Karpas-422 (cell line): ENCODE measurements at regions not wholly inside any gene's neighbourhood (a gene's known extent, or its start where the extent isn't known, plus 50 kb on each side); places are given as distances from the start of the nearest gene placed in this dataset.

Experiments
- DNase-seq: peaks from one replicate; pipeline ENCODE4 v3.0.0-alpha.2; 2015
- H2AFZ ChIP-seq: fragments of 200-600 bp; sonication (generic); 2 replicates; pipeline ENCODE4 v1.6.1; 2014; ENCODE audit warnings: antibody characterized with exemption, low read length, mixed read lengths
- H3K27ac ChIP-seq: fragments of 200-600 bp; sonication (generic); 2 replicates; pipeline ENCODE4 v1.5.1; 2014; ENCODE audit warnings: mild to moderate bottlenecking, low read length, moderate library complexity
- H3K27me3 ChIP-seq: fragments of 200-600 bp; sonication (generic); 2 replicates; pipeline ENCODE4 v1.6.1; 2014; ENCODE audit warnings: low read length, mixed read lengths
- H3K36me3 ChIP-seq: fragments of 200-600 bp; sonication (generic); 2 replicates; pipeline ENCODE4 v1.6.1; 2014; ENCODE audit warnings: low read length, mixed read lengths; ENCODE audit not compliant: insufficient read depth
- H3K4me1 ChIP-seq: fragments of 200-600 bp; sonication (generic); 2 replicates; pipeline ENCODE4 v1.6.1; 2014; ENCODE audit warnings: mild to moderate bottlenecking, low read length, mixed read lengths
- H3K4me2 ChIP-seq: fragments of 200-600 bp; sonication (generic); 2 replicates; pipeline ENCODE4 v1.6.1; 2014; ENCODE audit warnings: low read length, low read depth, mild to moderate bottlenecking; ENCODE audit not compliant: poor library complexity, severe bottlenecking
- H3K4me3 ChIP-seq: fragments of 200-600 bp; sonication (generic); 2 replicates; pipeline ENCODE4 v1.5.1; 2014; ENCODE audit warnings: mild to moderate bottlenecking, antibody characterized with exemption, low read length, mixed read lengths
- H3K79me2 ChIP-seq: fragments of 200-600 bp; sonication (generic); 2 replicates; pipeline ENCODE4 v1.6.1; 2014; ENCODE audit warnings: mild to moderate bottlenecking, low read length, mixed read lengths
- H3K9ac ChIP-seq: fragments of 200-600 bp; sonication (generic); 2 replicates; pipeline ENCODE4 v1.6.0; 2014; ENCODE audit warnings: low read length
- H3K9me2 ChIP-seq: fragments of 200-600 bp; sonication (generic), shearing (Covaris generic); replicated peaks from 2 replicates; pipeline ENCODE4 v1.6.0; 2014; ENCODE audit warnings: mild to moderate bottlenecking, low read length, moderate library complexity; ENCODE audit not compliant: insufficient read depth
- H3K9me3 ChIP-seq: fragments of 300-700, 200-600 bp; sonication (generic); 2 replicates; pipeline ENCODE4 v1.6.1; 2014; ENCODE audit warnings: low read length, mixed read lengths
- H4K20me1 ChIP-seq: fragments of 200-600 bp; sonication (generic); 2 replicates; pipeline ENCODE4 v1.6.1; 2014; ENCODE audit warnings: mild to moderate bottlenecking, antibody characterized with exemption, low read length, low read depth; ENCODE audit not compliant: insufficient read depth

- Histone ChIP-seq H3K9me3 (no peaks in the 10 kb centered on the region), H3K27ac (no peak overlapping the region), H3K4me1 (no peaks in the 10 kb centered on the region), H3K79me2 (no peaks in the 10 kb centered on the region), H2AFZ (no peak overlapping the region), H3K9me2 (no peaks in the 10 kb centered on the region), H3K4me3 (no peak overlapping the region), H3K4me2 (no peak overlapping the region), H3K36me3 (no peaks in the 10 kb centered on the region), H3K9ac (no peak overlapping the region), H3K27me3 (no peaks in the 10 kb centered on the region), H4K20me1 (no peaks in the 10 kb centered on the region)
- no peak for DNase-seq
These were observed 177.3 kb downstream of the URI1 start for GRCh38 chr19:30119180-30119908.

GRCh38 chr19:30120860-30121484, 178.9 kb downstream of the URI1 start:
- Histone ChIP-seq H3K27ac (no peak overlapping the region), H3K4me1 (no peaks in the 10 kb centered on the region), H3K9me3 (no peaks in the 10 kb centered on the region), H3K9ac (no peak overlapping the region), H4K20me1 (no peaks in the 10 kb centered on the region), H2AFZ (no peak overlapping the region), H3K36me3 (no peaks in the 10 kb centered on the region), H3K4me2 (no peak overlapping the region), H3K79me2 (no peaks in the 10 kb centered on the region), H3K27me3 (no peaks in the 10 kb centered on the region), H3K4me3 (no peak overlapping the region), H3K9me2 (no peaks in the 10 kb centered on the region)
- DNase-seq = no peak

GRCh38 chr19:30122431-30122830, 180.4 kb downstream of the URI1 start:
- no peaks in the 10 kb centered on the region for H3K27me3 ChIP-seq
- no peaks in the 10 kb centered on the region for H4K20me1 ChIP-seq
- no peaks in the 10 kb centered on the region for H3K79me2 ChIP-seq
- no peak overlapping the region for H3K4me2 ChIP-seq
- no peak overlapping the region for H3K27ac ChIP-seq
- H3K4me3 ChIP-seq = no peak overlapping the region
- no peak overlapping the region for H3K9ac ChIP-seq
- H3K4me1 ChIP-seq = peaks cover 5% of the 10 kb centered on the region
- H3K36me3 ChIP-seq = no peaks in the 10 kb centered on the region
- H3K9me3 ChIP-seq = no peaks in the 10 kb centered on the region
- H3K9me2 ChIP-seq = no peaks in the 10 kb centered on the region
- no peak overlapping the region for H2AFZ ChIP-seq
- no peak for DNase-seq

- peaks cover 5% of the 10 kb centered on the region for H3K4me1 ChIP-seq
- H4K20me1 ChIP-seq = no peaks in the 10 kb centered on the region
- no peaks in the 10 kb centered on the region for H3K9me2 ChIP-seq
- DNase-seq = no peak
- H3K79me2 ChIP-seq = no peaks in the 10 kb centered on the region
- no peaks in the 10 kb centered on the region for H3K27me3 ChIP-seq
- H3K4me3 ChIP-seq = no peak overlapping the region
- H3K9me3 ChIP-seq = no peaks in the 10 kb centered on the region
- no peak overlapping the region for H3K9ac ChIP-seq
- H3K4me2 ChIP-seq = no peak overlapping the region
- H2AFZ ChIP-seq = no peak overlapping the region
- H3K36me3 ChIP-seq = no peaks in the 10 kb centered on the region
- H3K27ac ChIP-seq = no peak overlapping the region
These were observed 181.1 kb downstream of the URI1 start for GRCh38 chr19:30123119-30123518.

GRCh38 chr19:30123611-30124010, 181.6 kb downstream of the URI1 start:
- Histone ChIP-seq H3K27ac (no peak overlapping the region), H3K79me2 (no peaks in the 10 kb centered on the region), H3K9me2 (no peaks in the 10 kb centered on the region), H2AFZ (no peak overlapping the region), H3K9ac (no peak overlapping the region), H4K20me1 (no peaks in the 10 kb centered on the region), H3K4me1 (peaks cover 5% of the 10 kb centered on the region), H3K27me3 (no peaks in the 10 kb centered on the region), H3K9me3 (no peaks in the 10 kb centered on the region), H3K36me3 (no peaks in the 10 kb centered on the region), H3K4me2 (no peak overlapping the region), H3K4me3 (no peak overlapping the region)
- DNase-seq = no peak

GRCh38 chr19:30128211-30128610, 186.2 kb downstream of the URI1 start:
- DNase-seq = no peak
- Histone ChIP-seq H3K36me3 (no peaks in the 10 kb centered on the region), H3K4me1 (peaks cover 5% of the 10 kb centered on the region), H3K27me3 (no peaks in the 10 kb centered on the region), H3K4me2 (no peak overlapping the region), H3K9me3 (no peaks in the 10 kb centered on the region), H4K20me1 (no peaks in the 10 kb centered on the region), H2AFZ (no peak overlapping the region), H3K9me2 (no peaks in the 10 kb centered on the region), H3K27ac (no peak overlapping the region), H3K4me3 (no peak overlapping the region), H3K79me2 (no peaks in the 10 kb centered on the region), H3K9ac (no peak overlapping the region)

- Histone ChIP-seq H3K9me3 (no peaks in the 10 kb centered on the region), H3K27me3 (no peaks in the 10 kb centered on the region), H3K36me3 (no peaks in the 10 kb centered on the region), H3K79me2 (no peaks in the 10 kb centered on the region), H3K9me2 (no peaks in the 10 kb centered on the region), H3K4me2 (no peak overlapping the region), H4K20me1 (no peaks in the 10 kb centered on the region), H3K4me1 (peaks cover 5% of the 10 kb centered on the region), H3K27ac (no peak overlapping the region), H3K4me3 (no peak overlapping the region), H3K9ac (no peak overlapping the region), H2AFZ (no peak overlapping the region)
- DNase-seq = no peak
These were observed 188.5 kb downstream of the URI1 start for GRCh38 chr19:30130356-30131122.

- Histone ChIP-seq H3K79me2 (no peaks in the 10 kb centered on the region), H3K27me3 (no peaks in the 10 kb centered on the region), H3K36me3 (no peaks in the 10 kb centered on the region), H4K20me1 (no peaks in the 10 kb centered on the region), H3K9me2 (no peaks in the 10 kb centered on the region), H3K4me1 (peaks cover 12% of the 10 kb centered on the region), H3K27ac (no peak overlapping the region), H3K9me3 (no peaks in the 10 kb centered on the region), H3K9ac (no peak overlapping the region), H2AFZ (no peak overlapping the region), H3K4me3 (no peak overlapping the region), H3K4me2 (no peak overlapping the region)
- no peak for DNase-seq
These were observed 189.2 kb downstream of the URI1 start for GRCh38 chr19:30131246-30131645.
